Colonic mucosa (tissue), 4 donors: ENCODE measurements at regions not wholly inside any gene's neighbourhood (a gene's known extent, or its start where the extent isn't known, plus 50 kb on each side); places are given as distances from the start of the nearest gene placed in this dataset.

Experiments used
- DNase-seq: peaks from one replicate; pipeline ENCODE4 v3.0.0-alpha.2; 2020
- H3K27ac ChIP-seq: fragments of 200-600 bp; one replicate; pipeline ENCODE4 v1.8.0; 2021
- H3K27me3 ChIP-seq: fragments of 200-600 bp; one replicate; pipeline ENCODE4 v1.8.0; 2021
- H3K36me3 ChIP-seq: fragments of 200-600 bp; one replicate; pipeline ENCODE4 v1.8.0; 2021
- H3K4me1 ChIP-seq: fragments of 200-600 bp; one replicate; pipeline ENCODE4 v1.8.0; 2021; ENCODE audit warnings: mild to moderate bottlenecking
- H3K4me3 ChIP-seq: fragments of 200-600 bp; one replicate; pipeline ENCODE4 v1.8.0; 2021
- H3K9ac ChIP-seq, 2 donors: one replicate each; pipeline ENCODE4 v1.7.0; 2013; ENCODE audit warnings: control low read depth in 2 of 2, low read depth in 2 of 2, low read length in 2 of 2
- H3K9me3 ChIP-seq: fragments of 200-600 bp; one replicate; pipeline ENCODE4 v1.8.0; 2021
- CTCF ChIP-seq: fragments of 200-600 bp; IDR thresholded peaks from one replicate; pipeline ENCODE4 v1.8.0; 2022; ENCODE audit warnings: antibody characterized with exemption, mild to moderate bottlenecking
- intact Hi-C: fragments of 100-400 bp; cut with DNase I; formaldehyde crosslinking; loops from one replicate; pipeline ENCODE4 v1.14.1; 2022
- donor health status: healthy.
- donor health status: DM: no; HTN: no; CAD: no.
- donor health status: DM: no; HTN: no; CAD: no.

- TF ChIP-seq CTCF, result no peak
- Histone ChIP-seq H3K4me3 (no peak overlapping the region), H3K4me1 (no peaks in the 10 kb centered on the region), H3K27ac (no peak overlapping the region), H3K27me3 (no peaks in the 10 kb centered on the region), H3K9ac (no peak overlapping the region), H3K36me3 (no peaks in the 10 kb centered on the region), H3K9me3 (no peaks in the 10 kb centered on the region)
- DNase-seq, result no peak
- intact Hi-C loops, result no loop called here
Measured at GRCh38 chr7:12139416-12139815, 71.7 kb upstream of the TMEM106B start.

- intact Hi-C loops, result no loop called here
- Histone ChIP-seq H3K9ac (no peak overlapping the region), H3K27ac (no peak overlapping the region), H3K4me3 (no peak overlapping the region), H3K4me1 (no peaks in the 10 kb centered on the region), H3K36me3 (no peaks in the 10 kb centered on the region), H3K27me3 (no peaks in the 10 kb centered on the region), H3K9me3 (no peaks in the 10 kb centered on the region)
- no peak for DNase-seq
- TF ChIP-seq CTCF, result no peak
Measured at GRCh38 chr7:12146813-12147212, 64.3 kb upstream of the TMEM106B start.

GRCh38 chr7:12152196-12152918 lies 58.7 kb upstream of the TMEM106B start:
- no peak for TF ChIP-seq CTCF
- Histone ChIP-seq H3K36me3 (no peaks in the 10 kb centered on the region), H3K9me3 (no peaks in the 10 kb centered on the region), H3K4me3 (no peak overlapping the region), H3K9ac (no peak overlapping the region), H3K27ac (no peak overlapping the region), H3K27me3 (no peaks in the 10 kb centered on the region), H3K4me1 (no peaks in the 10 kb centered on the region)
- intact Hi-C loops, result no loop called here
- DNase-seq, result peak; percentile 39

- no peaks in the 10 kb centered on the region for H3K9me3 ChIP-seq
- no peaks in the 10 kb centered on the region for H3K36me3 ChIP-seq
- intact Hi-C loops, result no loop called here
- H3K4me3 ChIP-seq, result no peak overlapping the region
- H3K27ac ChIP-seq, result no peak overlapping the region
- H3K9ac ChIP-seq, result no peak overlapping the region
- H3K27me3 ChIP-seq, result no peaks in the 10 kb centered on the region
- no peak for TF ChIP-seq CTCF
- DNase-seq, result no peak
- H3K4me1 ChIP-seq, result no peaks in the 10 kb centered on the region
Measured at GRCh38 chr7:12154119-12154518, 57.0 kb upstream of the TMEM106B start.

GRCh38 chr7:12157517-12157916 lies 53.6 kb upstream of the TMEM106B start:
- Histone ChIP-seq H3K9ac (no peak overlapping the region), H3K27me3 (no peaks in the 10 kb centered on the region), H3K9me3 (no peaks in the 10 kb centered on the region), H3K27ac (no peak overlapping the region), H3K4me3 (no peak overlapping the region), H3K4me1 (no peaks in the 10 kb centered on the region), H3K36me3 (no peaks in the 10 kb centered on the region)
- TF ChIP-seq CTCF, result no peak
- intact Hi-C loops, result no loop called here
- DNase-seq, result no peak
